VCaP (cell line): ENCODE measurements at regions not wholly inside any gene's neighbourhood (a gene's known extent, or its start where the extent isn't known, plus 50 kb on each side); places are given as distances from the start of the nearest gene placed in this dataset.

Source experiments
- H3K27ac ChIP-seq: fragments of 450-650 bp; 2 replicates; pipeline ENCODE4 v1.5.1; 2017
- TF ChIP-seq, protein P1 (sequence below): fragments of 450-650 bp; conservative IDR thresholded peaks from 2 replicates; pipeline ENCODE4 v1.5.1; 2017; ENCODE audit warnings: mild to moderate bottlenecking, moderate library complexity

- TF ChIP-seq, protein P1, sequence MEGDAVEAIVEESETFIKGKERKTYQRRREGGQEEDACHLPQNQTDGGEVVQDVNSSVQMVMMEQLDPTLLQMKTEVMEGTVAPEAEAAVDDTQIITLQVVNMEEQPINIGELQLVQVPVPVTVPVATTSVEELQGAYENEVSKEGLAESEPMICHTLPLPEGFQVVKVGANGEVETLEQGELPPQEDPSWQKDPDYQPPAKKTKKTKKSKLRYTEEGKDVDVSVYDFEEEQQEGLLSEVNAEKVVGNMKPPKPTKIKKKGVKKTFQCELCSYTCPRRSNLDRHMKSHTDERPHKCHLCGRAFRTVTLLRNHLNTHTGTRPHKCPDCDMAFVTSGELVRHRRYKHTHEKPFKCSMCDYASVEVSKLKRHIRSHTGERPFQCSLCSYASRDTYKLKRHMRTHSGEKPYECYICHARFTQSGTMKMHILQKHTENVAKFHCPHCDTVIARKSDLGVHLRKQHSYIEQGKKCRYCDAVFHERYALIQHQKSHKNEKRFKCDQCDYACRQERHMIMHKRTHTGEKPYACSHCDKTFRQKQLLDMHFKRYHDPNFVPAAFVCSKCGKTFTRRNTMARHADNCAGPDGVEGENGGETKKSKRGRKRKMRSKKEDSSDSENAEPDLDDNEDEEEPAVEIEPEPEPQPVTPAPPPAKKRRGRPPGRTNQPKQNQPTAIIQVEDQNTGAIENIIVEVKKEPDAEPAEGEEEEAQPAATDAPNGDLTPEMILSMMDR = no peak
- no peak overlapping the region for H3K27ac ChIP-seq
These were observed 581.4 kb downstream of the USP25 start for GRCh38 chr21:16311229-16311628.

DNA sequence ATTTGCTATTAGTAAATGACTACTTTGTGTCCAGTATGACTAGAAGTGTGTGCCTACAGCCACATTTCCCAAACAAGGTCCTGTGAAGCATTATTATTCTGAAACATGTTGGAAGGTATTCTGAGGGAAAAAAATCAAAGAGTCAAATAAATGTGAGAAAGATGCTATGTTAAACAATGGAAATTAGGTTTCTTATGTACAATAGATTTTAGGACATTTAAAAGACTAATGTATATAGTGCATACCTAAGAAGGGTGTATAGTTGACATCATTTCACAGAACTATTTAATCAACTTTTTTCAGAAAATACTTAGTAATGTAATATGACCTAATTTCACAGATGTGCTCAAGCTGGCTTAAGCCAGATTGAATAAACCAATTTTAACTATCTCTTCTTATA lies 582.5 kb downstream of the USP25 start:
- H3K27ac ChIP-seq = no peak overlapping the region
- TF ChIP-seq, protein P1 = no peak

- H3K27ac ChIP-seq = no peak overlapping the region
- TF ChIP-seq, protein P1 = no peak
These were observed 585.4 kb downstream of the USP25 start for GRCh38 chr21:16315223-16315622.

DNA sequence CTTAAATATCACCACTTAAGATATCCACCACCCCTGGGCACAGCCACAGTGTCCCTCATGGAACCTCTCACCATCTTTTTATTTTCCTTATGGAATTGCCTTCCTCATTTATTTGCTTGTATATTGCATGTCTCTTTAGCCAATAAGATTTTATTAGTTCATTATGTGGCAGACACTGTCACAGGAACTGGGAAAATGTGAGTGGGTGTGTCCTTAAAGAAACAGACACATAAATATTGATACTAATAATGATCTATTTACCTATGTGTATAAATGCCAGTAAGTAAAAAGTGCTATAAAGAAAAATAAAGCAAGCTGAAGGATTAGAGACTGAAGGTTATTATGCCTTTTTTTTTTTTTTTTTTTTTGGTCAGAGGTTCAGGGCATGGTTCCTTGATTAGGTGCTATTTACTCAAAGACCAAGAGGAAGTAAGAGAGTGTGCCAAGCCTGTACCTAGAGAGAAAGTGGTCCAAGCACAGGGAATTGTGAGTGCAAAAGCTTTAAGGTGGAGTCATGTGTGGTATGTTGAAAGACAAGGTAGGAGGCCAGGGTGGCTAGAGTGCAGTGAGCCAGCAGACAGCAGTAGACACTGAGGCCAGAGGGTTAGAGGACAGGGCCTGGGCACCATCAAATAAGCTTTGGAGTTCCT lies 589.0 kb downstream of the USP25 start:
- TF ChIP-seq, protein P1 = no peak
- H3K27ac ChIP-seq = no peak overlapping the region

DNA sequence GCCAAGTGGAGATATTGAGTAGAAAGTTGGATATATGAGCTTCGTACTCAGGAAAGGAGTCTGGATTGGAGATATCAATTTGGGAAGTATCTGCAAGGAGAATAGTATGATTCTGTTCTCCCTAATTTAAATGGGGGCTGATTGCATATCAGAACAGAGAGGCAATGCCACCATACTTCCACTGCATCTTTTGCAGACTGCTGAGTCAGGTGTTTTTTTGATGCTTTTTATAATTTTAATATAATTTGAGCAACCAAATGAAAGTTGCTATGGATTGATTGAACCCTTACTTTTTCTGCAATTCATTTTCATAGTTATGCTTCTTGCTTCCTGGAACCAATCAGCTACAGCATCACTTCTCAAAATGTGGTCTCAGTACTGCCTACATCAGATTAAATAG lies 590.3 kb downstream of the USP25 start:
- TF ChIP-seq, protein P1 = no peak

DNA sequence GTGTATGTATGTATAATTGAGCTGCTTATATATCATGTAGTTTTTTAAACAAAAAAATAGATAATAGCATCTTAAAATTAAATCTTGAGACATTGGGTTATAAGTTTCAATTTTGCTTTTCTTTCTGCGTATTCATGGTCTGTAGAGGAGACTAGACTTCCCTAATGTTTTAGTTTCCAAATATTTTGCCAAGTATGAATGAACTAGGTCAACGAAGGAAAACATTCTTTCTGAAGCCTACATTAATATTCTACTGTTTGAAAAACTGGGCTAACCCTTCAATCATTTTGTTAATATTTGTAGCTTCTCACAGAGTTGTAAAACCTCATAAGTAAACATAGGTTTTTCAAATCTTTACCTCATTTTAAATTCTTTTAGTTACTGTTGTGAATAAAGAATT lies 592.7 kb downstream of the USP25 start:
- TF ChIP-seq, protein P1 = no peak
- no peak overlapping the region for H3K27ac ChIP-seq

More for the DNA sequence above, 590.3 kb downstream of the USP25 start:
- H3K27ac ChIP-seq = no peak overlapping the region

DNA sequence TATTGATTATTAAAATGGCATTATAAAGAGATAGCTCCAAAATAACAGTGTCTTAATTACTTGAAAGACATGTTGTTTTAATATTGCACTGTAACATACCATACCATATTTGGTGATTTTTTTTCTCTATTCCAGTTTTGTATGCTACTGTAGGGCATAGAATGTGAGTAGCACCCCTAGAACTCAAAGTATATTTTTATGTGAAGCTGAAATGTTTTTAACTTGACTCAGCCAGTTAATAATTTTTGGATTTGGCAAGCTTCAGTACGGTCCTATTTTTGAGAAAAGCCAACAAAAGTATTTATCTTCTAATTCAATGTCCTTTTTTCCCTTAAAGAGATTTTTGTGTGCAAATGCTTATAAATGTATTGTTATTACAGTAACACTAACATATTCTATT lies 593.8 kb downstream of the USP25 start:
- no peak overlapping the region for H3K27ac ChIP-seq
- TF ChIP-seq, protein P1 = no peak
